MM.1S (cell line): ENCODE measurements at regions not wholly inside any gene's neighbourhood (a gene's known extent, or its start where the extent isn't known, plus 50 kb on each side); places are given as distances from the start of the nearest gene placed in this dataset.

Source experiments
- DNase-seq: peaks from one replicate; pipeline ENCODE4 v3.0.0-alpha.2; 2015
- H2AFZ ChIP-seq: fragments of 300-600 bp; sonication (generic); 2 replicates; pipeline ENCODE4 v1.6.0; 2016; ENCODE audit warnings: antibody characterized with exemption, low read length
- H3F3A ChIP-seq: fragments of 300-600 bp; sonication (generic); 2 replicates; pipeline ENCODE4 v1.6.1; 2016; ENCODE audit warnings: mild to moderate bottlenecking, antibody characterized with exemption, low read length, moderate library complexity, mixed read lengths; ENCODE audit not compliant: insufficient read depth
- H3K27ac ChIP-seq: fragments of 300-600 bp; sonication (generic); 2 replicates; pipeline ENCODE4 v1.5.1; 2016; ENCODE audit warnings: mild to moderate bottlenecking, low read length
- H3K27me3 ChIP-seq: fragments of 300-600 bp; sonication (generic); replicated peaks from 2 replicates; pipeline ENCODE4 v1.6.0; 2016; ENCODE audit warnings: low read length; ENCODE audit not compliant: insufficient read depth
- H3K36me3 ChIP-seq: fragments of 300-600 bp; sonication (generic); replicated peaks from 2 replicates; pipeline ENCODE4 v1.6.1; 2016; ENCODE audit warnings: mild to moderate bottlenecking, low read length, mixed read lengths; ENCODE audit not compliant: insufficient read depth
- H3K4me1 ChIP-seq: fragments of 300-600 bp; sonication (generic); 2 replicates; pipeline ENCODE4 v1.6.1; 2016; ENCODE audit warnings: low read length, mixed read lengths
- H3K4me2 ChIP-seq: fragments of 300-600 bp; sonication (generic); 2 replicates; pipeline ENCODE4 v1.6.0; 2016; ENCODE audit warnings: low read depth, low read length
- H3K4me3 ChIP-seq: fragments of 300-600 bp; sonication (generic); 2 replicates; pipeline ENCODE4 v1.5.1; 2016; ENCODE audit warnings: low read length, mixed read lengths
- H3K79me2 ChIP-seq: fragments of 300-600 bp; sonication (generic); 2 replicates; pipeline ENCODE4 v1.6.1; 2016; ENCODE audit warnings: mixed run types, low read length, mixed read lengths
- H3K9ac ChIP-seq: fragments of 300-600 bp; sonication (generic); 2 replicates; pipeline ENCODE4 v1.6.1; 2016; ENCODE audit warnings: low read length, mixed read lengths
- H3K9me2 ChIP-seq: fragments of 300-600 bp; sonication (generic); replicated peaks from 2 replicates; pipeline ENCODE4 v1.6.1; 2016; ENCODE audit warnings: mild to moderate bottlenecking, low read length, mixed read lengths; ENCODE audit not compliant: insufficient read depth
- H3K9me3 ChIP-seq: fragments of 300-600 bp; sonication (generic); replicated peaks from 2 replicates; pipeline ENCODE4 v1.6.1; 2016; ENCODE audit warnings: mild to moderate bottlenecking, low read length, mixed read lengths; ENCODE audit not compliant: insufficient read depth
- H4K20me1 ChIP-seq: fragments of 300-600 bp; sonication (generic); 2 replicates; pipeline ENCODE4 v1.6.1; 2016; ENCODE audit warnings: mild to moderate bottlenecking, low read length, moderate library complexity, mixed read lengths; ENCODE audit not compliant: insufficient read depth
- EZH2 ChIP-seq: fragments of 300-600 bp; sonication (generic); optimal IDR thresholded peaks from 2 replicates; pipeline ENCODE3; 2017; ENCODE audit warnings: low read depth, mild to moderate bottlenecking, antibody characterized with exemption, low read length, mixed read lengths
- EZH2phosphoT487 ChIP-seq: fragments of 300-600 bp; sonication (generic); IDR thresholded peaks from 2 replicates; pipeline ENCODE4 v1.6.1; 2018; ENCODE audit warnings: antibody characterized with exemption, low read length
- TF ChIP-seq, protein P1 (sequence below): fragments of 300-600 bp; sonication (generic); IDR thresholded peaks from 2 replicates; pipeline ENCODE4 v1.5.1; 2016; ENCODE audit warnings: antibody characterized with exemption, low read length, mixed read lengths

- H3K27me3 ChIP-seq: peaks cover 98% of the 10 kb centered on the region
- no peaks in the 10 kb centered on the region for H4K20me1 ChIP-seq
- H3K27ac ChIP-seq: no peak overlapping the region
- H3F3A ChIP-seq: no peaks in the 10 kb centered on the region
- no peak overlapping the region for H3K4me3 ChIP-seq
- no peaks in the 10 kb centered on the region for H3K79me2 ChIP-seq
- H3K4me1 ChIP-seq: no peaks in the 10 kb centered on the region
- no peak overlapping the region for H3K4me2 ChIP-seq
- TF ChIP-seq EZH2phosphoT487 (no peak), EZH2 (no peak)
- TF ChIP-seq, protein P1, sequence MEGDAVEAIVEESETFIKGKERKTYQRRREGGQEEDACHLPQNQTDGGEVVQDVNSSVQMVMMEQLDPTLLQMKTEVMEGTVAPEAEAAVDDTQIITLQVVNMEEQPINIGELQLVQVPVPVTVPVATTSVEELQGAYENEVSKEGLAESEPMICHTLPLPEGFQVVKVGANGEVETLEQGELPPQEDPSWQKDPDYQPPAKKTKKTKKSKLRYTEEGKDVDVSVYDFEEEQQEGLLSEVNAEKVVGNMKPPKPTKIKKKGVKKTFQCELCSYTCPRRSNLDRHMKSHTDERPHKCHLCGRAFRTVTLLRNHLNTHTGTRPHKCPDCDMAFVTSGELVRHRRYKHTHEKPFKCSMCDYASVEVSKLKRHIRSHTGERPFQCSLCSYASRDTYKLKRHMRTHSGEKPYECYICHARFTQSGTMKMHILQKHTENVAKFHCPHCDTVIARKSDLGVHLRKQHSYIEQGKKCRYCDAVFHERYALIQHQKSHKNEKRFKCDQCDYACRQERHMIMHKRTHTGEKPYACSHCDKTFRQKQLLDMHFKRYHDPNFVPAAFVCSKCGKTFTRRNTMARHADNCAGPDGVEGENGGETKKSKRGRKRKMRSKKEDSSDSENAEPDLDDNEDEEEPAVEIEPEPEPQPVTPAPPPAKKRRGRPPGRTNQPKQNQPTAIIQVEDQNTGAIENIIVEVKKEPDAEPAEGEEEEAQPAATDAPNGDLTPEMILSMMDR: no peak
- no peaks in the 10 kb centered on the region for H3K36me3 ChIP-seq
- H2AFZ ChIP-seq: no peak overlapping the region
- H3K9ac ChIP-seq: no peak overlapping the region
- no peak for DNase-seq
- H3K9me2 ChIP-seq: no peaks in the 10 kb centered on the region
- no peaks in the 10 kb centered on the region for H3K9me3 ChIP-seq
Observed at GRCh38 chr9:135297456-135298075, 182.0 kb upstream of the PPP1R26 start.

DNA sequence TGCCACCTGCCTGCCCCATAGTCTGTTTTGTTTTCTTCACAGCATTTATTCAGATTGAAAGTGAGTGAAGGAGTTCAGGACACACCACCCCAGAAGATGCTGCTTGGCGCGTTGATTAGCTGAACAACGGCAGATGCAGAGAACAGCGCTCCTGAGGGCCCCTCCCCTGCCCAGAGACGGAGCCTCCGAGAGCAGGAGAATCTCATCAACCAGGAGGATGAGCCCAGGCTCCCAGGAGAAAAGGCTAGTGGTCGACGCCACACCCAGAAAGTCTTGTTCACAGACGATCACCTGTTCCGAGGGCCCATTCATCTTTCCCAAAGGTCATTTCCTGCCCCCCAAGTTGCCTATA is 180.4 kb upstream of the PPP1R26 start:
- no peak overlapping the region for H2AFZ ChIP-seq
- no peak overlapping the region for H3K9ac ChIP-seq
- no peaks in the 10 kb centered on the region for H3K4me1 ChIP-seq
- no peaks in the 10 kb centered on the region for H3K79me2 ChIP-seq
- DNase-seq: no peak
- H3K4me3 ChIP-seq: no peak overlapping the region
- no peaks in the 10 kb centered on the region for H3K36me3 ChIP-seq
- H3K27ac ChIP-seq: no peak overlapping the region
- H4K20me1 ChIP-seq: no peaks in the 10 kb centered on the region
- no peaks in the 10 kb centered on the region for H3K9me3 ChIP-seq
- H3K9me2 ChIP-seq: no peaks in the 10 kb centered on the region
- TF ChIP-seq EZH2phosphoT487: no peak
- TF ChIP-seq, protein P1: no peak
- TF ChIP-seq EZH2: no peak
- peaks cover 94% of the 10 kb centered on the region for H3K27me3 ChIP-seq
- H3F3A ChIP-seq: no peaks in the 10 kb centered on the region
- no peak overlapping the region for H3K4me2 ChIP-seq

DNA sequence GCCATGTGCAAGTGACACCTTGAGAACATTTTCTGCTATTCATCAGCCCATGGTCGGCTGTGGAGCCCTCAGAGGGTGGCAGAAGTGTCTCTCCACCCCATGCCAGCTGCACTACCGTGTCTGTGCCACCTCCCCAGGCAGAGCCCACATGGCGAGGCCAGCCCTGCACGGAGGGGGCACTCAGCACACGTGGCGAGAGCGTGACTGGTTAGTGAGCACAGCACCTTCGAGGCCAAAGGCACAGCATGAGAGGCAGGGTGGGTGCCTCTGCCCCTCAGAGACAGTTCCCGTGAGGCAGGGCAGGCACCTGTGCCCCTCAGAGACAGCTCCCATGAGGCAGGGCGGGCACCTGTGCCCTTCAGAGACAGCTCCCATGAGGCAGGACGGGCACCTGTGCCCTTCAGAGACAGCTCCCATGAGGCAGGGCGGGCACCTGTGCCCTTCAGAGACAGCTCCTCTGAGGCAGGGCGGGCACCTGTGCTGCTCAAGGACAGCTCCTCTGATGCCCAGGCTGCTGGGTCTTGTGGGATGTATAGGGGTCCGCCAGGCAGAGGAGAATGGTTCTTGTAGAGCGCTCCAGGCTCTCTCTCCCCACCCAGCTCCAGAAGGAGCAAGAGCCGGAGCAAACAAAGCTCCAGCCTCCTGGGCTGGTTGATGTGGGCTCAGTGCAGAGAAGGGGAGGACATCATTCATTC is 179.8 kb upstream of the PPP1R26 start:
- Histone ChIP-seq H4K20me1 (no peaks in the 10 kb centered on the region), H3K27ac (no peak overlapping the region), H3K9me3 (no peaks in the 10 kb centered on the region), H3K4me2 (no peak overlapping the region), H3K4me3 (no peak overlapping the region), H3K9me2 (no peaks in the 10 kb centered on the region), H3K27me3 (peaks cover 89% of the 10 kb centered on the region), H2AFZ (no peak overlapping the region), H3K9ac (no peak overlapping the region), H3K4me1 (no peaks in the 10 kb centered on the region), H3K79me2 (no peaks in the 10 kb centered on the region), H3F3A (no peaks in the 10 kb centered on the region), H3K36me3 (no peaks in the 10 kb centered on the region)
- no peak for DNase-seq
- TF ChIP-seq, protein P1: no peak
- TF ChIP-seq EZH2phosphoT487 (no peak), EZH2 (no peak)
